ENCODE measurements at regions not wholly inside any gene's neighbourhood (a gene's known extent, or its start where the extent isn't known, plus 50 kb on each side); places are given as distances from the start of the nearest gene placed in this dataset.

DNA sequence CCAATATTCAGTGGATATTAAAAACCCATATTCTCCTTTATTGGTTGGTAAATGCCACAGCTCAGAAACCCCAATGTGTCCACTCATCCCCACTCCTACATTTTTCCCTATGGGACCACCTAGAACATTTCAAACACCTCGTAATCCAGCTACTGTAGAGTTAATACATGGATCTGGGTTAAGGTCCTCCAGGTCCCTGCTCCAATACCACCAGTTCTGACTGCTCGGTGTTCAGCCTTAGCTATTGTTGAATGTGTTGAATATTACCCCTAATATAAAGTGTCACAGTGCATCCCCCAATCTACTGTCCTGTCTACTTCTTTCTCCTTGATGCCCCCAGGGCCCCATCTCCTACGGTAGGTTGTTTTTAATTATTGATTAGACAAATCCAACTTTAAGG lies 231.5 kb downstream of the PCSK1 start:
- TF ChIP-seq, protein P1, sequence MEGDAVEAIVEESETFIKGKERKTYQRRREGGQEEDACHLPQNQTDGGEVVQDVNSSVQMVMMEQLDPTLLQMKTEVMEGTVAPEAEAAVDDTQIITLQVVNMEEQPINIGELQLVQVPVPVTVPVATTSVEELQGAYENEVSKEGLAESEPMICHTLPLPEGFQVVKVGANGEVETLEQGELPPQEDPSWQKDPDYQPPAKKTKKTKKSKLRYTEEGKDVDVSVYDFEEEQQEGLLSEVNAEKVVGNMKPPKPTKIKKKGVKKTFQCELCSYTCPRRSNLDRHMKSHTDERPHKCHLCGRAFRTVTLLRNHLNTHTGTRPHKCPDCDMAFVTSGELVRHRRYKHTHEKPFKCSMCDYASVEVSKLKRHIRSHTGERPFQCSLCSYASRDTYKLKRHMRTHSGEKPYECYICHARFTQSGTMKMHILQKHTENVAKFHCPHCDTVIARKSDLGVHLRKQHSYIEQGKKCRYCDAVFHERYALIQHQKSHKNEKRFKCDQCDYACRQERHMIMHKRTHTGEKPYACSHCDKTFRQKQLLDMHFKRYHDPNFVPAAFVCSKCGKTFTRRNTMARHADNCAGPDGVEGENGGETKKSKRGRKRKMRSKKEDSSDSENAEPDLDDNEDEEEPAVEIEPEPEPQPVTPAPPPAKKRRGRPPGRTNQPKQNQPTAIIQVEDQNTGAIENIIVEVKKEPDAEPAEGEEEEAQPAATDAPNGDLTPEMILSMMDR (IDR thresholded peaks at IDR 0.05), result no peak
- TF ChIP-seq RAD21 (IDR thresholded peaks at IDR 0.05; ENCODE audit: low read length) (no peak), EP300 (IDR thresholded peaks at IDR 0.05; ENCODE audit: borderline replicate concordance in 1 of 2, low read depth in 1 of 2, low read length in 1 of 2) (no peak), RFX5 (IDR thresholded peaks at IDR 0.05; ENCODE audit: low read length) (no peak), USF1 (IDR thresholded peaks at IDR 0.05; ENCODE audit: borderline replicate concordance, low read depth) (no peak), EZH2phosphoT487 (IDR thresholded peaks at IDR 0.05; ENCODE audit: borderline replicate concordance, low read depth) (no peak), USF2 (IDR thresholded peaks at IDR 0.05; ENCODE audit: borderline replicate concordance, low read depth, low read length) (no peak), POLR2AphosphoS5 (IDR thresholded peaks at IDR 0.05; ENCODE audit: low read depth, low read length) (no peak), FOXM1 (IDR thresholded peaks at IDR 0.05; ENCODE audit: low read depth) (no peak), TAF1 (IDR thresholded peaks at IDR 0.05; ENCODE audit: borderline replicate concordance, low read depth, low read length) (no peak), SIN3A (IDR thresholded peaks at IDR 0.05; ENCODE audit: borderline replicate concordance, low read depth, low read length) (no peak)

All from SK-N-SH (cell line).